K562 (cell line): ENCODE measurements at regions not wholly inside any gene's neighbourhood (a gene's known extent, or its start where the extent isn't known, plus 50 kb on each side); places are given as distances from the start of the nearest gene placed in this dataset.

Experiments used
- ATAC-seq: fragments of 200-7000 bp; cut with Tn5 transposase; 3 replicates; pipeline ENCODE4 v1.9.1; 2020; ENCODE audit warnings: moderate library complexity
- BruUV-seq: library from RNA; stranded (reverse); fragments of 400-500 nt; replicated peaks from 2 replicates; lab custom pipeline; 2021; lab: Mats Ljungman, UMichigan
- CTCF ChIA-PET: fragments of 300-600 bp; formaldehyde crosslinking; extraction: SDS; loops from one replicate; lab custom pipeline; 2021; ENCODE audit warnings: low intra/inter-chr PET ratio; lab: Yijun Ruan, JAX
- POLR2A ChIA-PET: fragments of 300-600, 350-650 bp; sonication (Branson Sonifier 250); formaldehyde crosslinking; extraction: SDS; loops from one replicate; lab custom pipeline; 2021; ENCODE audit warnings: antibody characterized with exemption, inconsistent platforms; lab: Yijun Ruan, JAX
- DNase-seq, 4 experiments: peaks; one replicate each; pipeline versions ENCODE4 v3.0.0 to v3.0.0-alpha.2; 2011 to 2018; ENCODE audit warnings: low spot score in 3 of 4, mixed read lengths in 3 of 4; ENCODE audit errors: extremely low read depth in 1 of 4
- FAIRE-seq: peaks from 2 replicates; lab custom pipeline; 2011; peaks lifted over from hg19 to GRCh38; lab: Jason Lieb, UNC
- H2AFZ ChIP-seq: 2 replicates; pipeline ENCODE4 v1.6.0; 2011; ENCODE audit warnings: low read depth, low read length, control low read depth, inconsistent platforms
- H3K27ac ChIP-seq: fragments of 200-600 bp; 3 replicates; pipeline ENCODE4 v1.8.0; 2011; ENCODE audit warnings: low read depth, mild to moderate bottlenecking, control low read depth, inconsistent platforms, low read length, moderate library complexity, mixed read lengths; ENCODE audit errors: extremely low read depth
- H3K27me3 ChIP-seq, 2 experiments: fragments of 300-600 bp in 1 of 2; 2 replicates in 1 of 2; 3 replicates in 1 of 2; pipeline versions ENCODE4 v1.6.0 to v1.8.0; 2011; ENCODE audit warnings: inconsistent platforms in 2 of 2, low read length in 2 of 2, mild to moderate bottlenecking in 1 of 2, mixed read lengths in 1 of 2, moderate library complexity in 1 of 2; ENCODE audit not compliant: control insufficient read depth in 2 of 2, insufficient read depth in 2 of 2
- H3K36me3 ChIP-seq: fragments of 300-600 bp; 3 replicates; pipeline ENCODE4 v1.8.0; 2011; ENCODE audit warnings: mild to moderate bottlenecking, low read length, inconsistent platforms; ENCODE audit not compliant: control insufficient read depth, insufficient read depth
- H3K4me1 ChIP-seq, 2 experiments: fragments of 200-600 bp in 1 of 2; replicated peaks in 1 of 2; 2 replicates in 1 of 2; 3 replicates in 1 of 2; pipeline versions ENCODE4 v1.5.1 to v1.8.0; 2011; ENCODE audit warnings: inconsistent platforms in 2 of 2, low read length in 2 of 2, mild to moderate bottlenecking in 1 of 2, mixed read lengths in 1 of 2, moderate library complexity in 1 of 2; ENCODE audit not compliant: control insufficient read depth in 2 of 2, insufficient read depth in 2 of 2
- H3K4me2 ChIP-seq: 2 replicates; pipeline ENCODE4 v1.6.1; 2011; ENCODE audit warnings: low read length, control low read depth, inconsistent platforms, mixed read lengths; ENCODE audit not compliant: insufficient read depth
- H3K4me3 ChIP-seq: fragments of 200-600 bp; sonication (generic), shearing (Covaris generic); 2 replicates; pipeline ENCODE4 v1.5.1; 2016; ENCODE audit warnings: control low read depth, inconsistent platforms
- H3K79me2 ChIP-seq: fragments of 200-600 bp; 3 replicates; pipeline ENCODE4 v1.8.0; 2011; ENCODE audit warnings: low read length, inconsistent platforms; ENCODE audit not compliant: control insufficient read depth, insufficient read depth
- H3K9ac ChIP-seq, 2 experiments: 2 replicates each; pipeline versions ENCODE4 v1.6.0 to v1.6.1; 2011; ENCODE audit warnings: low read depth in 2 of 2, low read length in 2 of 2, control low read depth in 1 of 2, inconsistent platforms in 1 of 2, mild to moderate bottlenecking in 1 of 2, mixed read lengths in 1 of 2; ENCODE audit not compliant: insufficient read depth in 1 of 2
- H3K9me1 ChIP-seq: one replicate; pipeline ENCODE4 v1.6.0; 2011; ENCODE audit warnings: inconsistent platforms, mild to moderate bottlenecking, low read length, moderate library complexity; ENCODE audit not compliant: control insufficient read depth, insufficient read depth
- H3K9me3 ChIP-seq: replicated peaks from 2 replicates; pipeline ENCODE4 v1.5.1; 2011; ENCODE audit warnings: low read depth, low read length, inconsistent platforms; ENCODE audit not compliant: control insufficient read depth, insufficient read depth
- H4K20me1 ChIP-seq: replicated peaks from 2 replicates; pipeline ENCODE4 v1.6.1; 2011; ENCODE audit warnings: low read length, inconsistent platforms, mixed read lengths; ENCODE audit not compliant: control insufficient read depth, insufficient read depth
- HEY1 ChIP-seq: fragments of 250-450 bp; sonication (Bioruptor Pico); IDR thresholded peaks from 2 replicates; pipeline ENCODE4 v1.5.0; 2020; ENCODE audit warnings: mild to moderate bottlenecking, moderate library complexity, borderline replicate concordance
- MTF1 ChIP-seq: fragments of 250-450 bp; sonication (Bioruptor Pico); IDR thresholded peaks from 2 replicates; pipeline ENCODE4 v1.9.0; 2021; ENCODE audit warnings: moderate library complexity, mild to moderate bottlenecking, inconsistent platforms, borderline replicate concordance
- PCBP1 ChIP-seq: fragments of 200-400 bp; formaldehyde crosslinking; IDR thresholded peaks from 2 replicates; pipeline ENCODE4 v1.6.1; 2018; ENCODE audit warnings: mild to moderate bottlenecking, low read depth, low read length; ENCODE audit not compliant: poor library complexity, severe bottlenecking
- PHF20 ChIP-seq: fragments of 450-650 bp; IDR thresholded peaks from 2 replicates; pipeline ENCODE4 v1.6.1; 2018; ENCODE audit not compliant: partially characterized antibody
- SAFB2 ChIP-seq: fragments of 200-400 bp; formaldehyde crosslinking; IDR thresholded peaks from 2 replicates; pipeline ENCODE4 v1.6.1; 2018; ENCODE audit warnings: borderline replicate concordance, low read length, low read depth, moderate library complexity; ENCODE audit not compliant: severe bottlenecking
- VEZF1 ChIP-seq: fragments of 200-800 bp; sonication (Bioruptor generic); IDR thresholded peaks from 2 replicates; pipeline ENCODE4 v1.6.1; 2017; ENCODE audit warnings: missing genetic modification characterization, missing compliant biosample characterization
- ZNF175 ChIP-seq: fragments of 200-800 bp; sonication (Bioruptor generic); IDR thresholded peaks from 2 replicates; pipeline ENCODE4 v1.6.1; 2016; ENCODE audit warnings: low read depth, mild to moderate bottlenecking, missing genetic modification characterization, missing compliant biosample characterization
- WGBS: fragments of 100-300 bp; shearing (Covaris generic); methylation state at CpG from one replicate; pipeline ENCODE4 v1.1.6; 2016; ENCODE audit warnings: low coverage, mixed read lengths; ENCODE audit not compliant: insufficient coverage; ENCODE audit errors: missing lambda C conversion rate; 5-methylcytosine and 5-hydroxymethylcytosine counted together
- in situ Hi-C: fragments of 300-500 bp; cut with MboI; formaldehyde crosslinking; loops from 4 replicates; pipeline ENCODE4 v1.15.0; 2018; ENCODE audit warnings: inconsistent platforms, mixed read lengths
- intact Hi-C: fragments of 100-400 bp; cut with micrococcal nuclease; formaldehyde crosslinking; loops from 2 replicates; pipeline ENCODE4 v1.14.2; 2022

DNA sequence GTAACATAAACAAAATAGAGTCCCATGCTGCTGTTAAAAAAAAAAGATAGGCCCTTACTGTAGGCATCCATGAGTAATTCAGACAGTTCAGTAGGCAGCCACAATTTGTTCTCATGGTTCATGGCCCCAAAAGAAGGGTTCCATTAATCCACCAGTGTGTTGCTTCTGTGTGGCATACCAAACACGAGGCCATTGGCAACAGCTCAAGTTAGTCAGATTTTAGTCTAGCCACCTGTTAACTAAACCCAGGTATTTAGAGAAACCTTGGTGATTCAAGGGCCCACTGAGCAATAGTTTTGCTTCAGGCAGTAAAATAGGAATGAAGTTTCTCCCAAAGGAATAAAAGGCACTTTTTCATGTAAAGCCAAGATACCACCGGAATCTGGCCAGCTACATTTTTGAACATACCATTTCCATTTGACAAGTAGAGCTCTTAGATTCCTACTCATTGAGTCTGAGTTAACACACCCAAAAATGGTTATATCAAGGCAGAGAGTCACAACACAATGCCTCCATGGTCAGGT is 80.1 kb upstream of the SRD5A2 start:
- no peaks in the 10 kb centered on the region for H4K20me1 ChIP-seq
- no peak for TF ChIP-seq MTF1
- no peak for TF ChIP-seq ZNF175 (CRISPR knock-in tag)
- TF ChIP-seq PHF20, result no peak
- no peak for TF ChIP-seq HEY1 (CRISPR knock-in tag)
- TF ChIP-seq VEZF1 (CRISPR knock-in tag), result no peak
- no peak for TF ChIP-seq PCBP1
- no peak for TF ChIP-seq SAFB2
- no peaks in the 10 kb centered on the region; a peak in 1 of 5 replicates for H3K27me3 ChIP-seq
- POLR2A ChIA-PET, result interaction anchor here (0.7 to 1.0 kb wide), 2 partner anchors 12 to 31 kb away, joined by 3 read pairs; no protein-coding TSS in a partner anchor
- intact Hi-C loops (no loop called here), in situ Hi-C loops (no loop called here)
- H2AFZ ChIP-seq, result no peak overlapping the region
- no peaks in the 10 kb centered on the region for H3K36me3 ChIP-seq
- H3K9ac ChIP-seq, result no peak overlapping the region
- no peaks in the 10 kb centered on the region for H3K4me1 ChIP-seq
- H3K27ac ChIP-seq, result no peak overlapping the region
- no peaks in the 10 kb centered on the region for H3K79me2 ChIP-seq
- no peak overlapping the region for H3K4me3 ChIP-seq
- no peak for DNase-seq
- no peaks in the 10 kb centered on the region for H3K9me3 ChIP-seq
- H3K9me1 ChIP-seq, result no peaks in the 10 kb centered on the region
- no peak for FAIRE-seq
- CTCF ChIA-PET, result no interaction called here
- H3K4me2 ChIP-seq, result no peak overlapping the region
- no peak for ATAC-seq
- BruUV-seq, result no TSS peak
- 0% methylated on average over 2 of the region's 2 CpGs for WGBS
